IMR-90 (cell line): ENCODE measurements at regions not wholly inside any gene's neighbourhood (a gene's known extent, or its start where the extent isn't known, plus 50 kb on each side); places are given as distances from the start of the nearest gene placed in this dataset.

Experiments
- ATAC-seq: fragments of 200-7000 bp; cut with Tn5 transposase; 2 replicates; pipeline ENCODE4 v1.9.1; 2020; ENCODE audit warnings: low read depth, mild to moderate bottlenecking, moderate library complexity
- BruUV-seq: library from RNA; stranded (reverse); fragments of 400-500 nt; replicated peaks from 2 replicates; lab custom pipeline; 2021; lab: Mats Ljungman, UMichigan
- CTCF ChIA-PET: fragments of 300-600 bp; formaldehyde crosslinking; extraction: SDS; loops from one replicate; lab custom pipeline; 2021; ENCODE audit warnings: antibody characterized with exemption; lab: Yijun Ruan, JAX
- POLR2A ChIA-PET: fragments of 300-600 bp; sonication (Branson Sonifier 250); formaldehyde crosslinking; loops from one replicate; lab custom pipeline; 2022; ENCODE audit warnings: antibody characterized with exemption; ENCODE audit not compliant: unreplicated experiment; lab: Charles Lee
- DNase-seq: peaks from one replicate; pipeline ENCODE4 v3.0.0; 2013
- H2AFZ ChIP-seq: replicated peaks from 2 replicates; pipeline ENCODE3; 2013; ENCODE audit warnings: low read length, mild to moderate bottlenecking; ENCODE audit not compliant: poor library complexity
- H2AK5ac ChIP-seq: 2 replicates; pipeline ENCODE4 v1.6.1; 2013; ENCODE audit warnings: low read depth, low read length, inconsistent platforms
- H2AK9ac ChIP-seq: replicated peaks from 2 replicates; pipeline ENCODE3; 2013; ENCODE audit warnings: mild to moderate bottlenecking, low read depth, low read length, moderate library complexity; ENCODE audit not compliant: poor library complexity
- H2BK120ac ChIP-seq: 2 replicates; pipeline ENCODE4 v1.6.1; 2013; ENCODE audit warnings: low read depth, low read length, inconsistent platforms
- H2BK15ac ChIP-seq: 3 replicates; pipeline ENCODE4 v1.6.1; 2013; ENCODE audit warnings: low read depth, low read length, inconsistent platforms
- H2BK20ac ChIP-seq: 2 replicates; pipeline ENCODE4 v1.6.1; 2013; ENCODE audit warnings: low read depth, mild to moderate bottlenecking, inconsistent platforms, low read length, moderate library complexity
- H2BK5ac ChIP-seq: 2 replicates; pipeline ENCODE4 v1.6.1; 2013; ENCODE audit warnings: mild to moderate bottlenecking, low read depth, low read length, inconsistent platforms; ENCODE audit not compliant: poor library complexity, severe bottlenecking
- H3K14ac ChIP-seq: replicated peaks from 2 replicates; pipeline ENCODE4 v1.6.1; 2013; ENCODE audit warnings: low read depth, low read length, inconsistent platforms
- H3K18ac ChIP-seq: 2 replicates; pipeline ENCODE4 v1.6.1; 2013; ENCODE audit warnings: low read depth, low read length, control low read depth
- H3K23ac ChIP-seq: 2 replicates; pipeline ENCODE4 v1.6.1; 2013; ENCODE audit warnings: low read depth, low read length, inconsistent platforms
- H3K27ac ChIP-seq: 2 replicates; pipeline ENCODE4 v1.5.1; 2013; ENCODE audit warnings: mild to moderate bottlenecking, control low read depth, low read length; ENCODE audit not compliant: insufficient read depth
- H3K27me3 ChIP-seq: 2 replicates; pipeline ENCODE4 v1.6.1; 2013; ENCODE audit warnings: low read length; ENCODE audit not compliant: control insufficient read depth, insufficient read depth
- H3K36me3 ChIP-seq: 2 replicates; pipeline ENCODE4 v1.6.1; 2013; ENCODE audit warnings: low read length, mixed read lengths; ENCODE audit not compliant: control insufficient read depth, insufficient read depth
- H3K4ac ChIP-seq: 2 replicates; pipeline ENCODE4 v1.6.1; 2013; ENCODE audit warnings: low read depth, low read length, inconsistent platforms
- H3K4me1 ChIP-seq: 2 replicates; pipeline ENCODE4 v1.6.1; 2013; ENCODE audit warnings: low read length, mixed read lengths; ENCODE audit not compliant: control insufficient read depth, insufficient read depth
- H3K4me2 ChIP-seq: 2 replicates; pipeline ENCODE4 v1.6.1; 2013; ENCODE audit warnings: low read depth, mild to moderate bottlenecking, control low read depth, low read length, moderate library complexity
- H3K4me3 ChIP-seq: 2 replicates; pipeline ENCODE4 v1.5.1; 2013; ENCODE audit warnings: low read depth, mild to moderate bottlenecking, control low read depth, low read length, moderate library complexity; ENCODE audit not compliant: insufficient read depth
- H3K56ac ChIP-seq: 2 replicates; pipeline ENCODE4 v1.6.1; 2013; ENCODE audit warnings: low read length, inconsistent platforms; ENCODE audit not compliant: insufficient read depth; ENCODE audit errors: extremely low read depth
- H3K79me1 ChIP-seq, 2 experiments: 2 replicates each; pipeline ENCODE4 v1.6.1; 2013; ENCODE audit warnings: low read length in 2 of 2, inconsistent platforms in 1 of 2, low read depth in 1 of 2
- H3K9ac ChIP-seq: 2 replicates; pipeline ENCODE4 v1.6.1; 2013; ENCODE audit warnings: low read depth, low read length, control low read depth
- H3K9me1 ChIP-seq: 2 replicates; pipeline ENCODE4 v1.6.1; 2013; ENCODE audit warnings: low read length, inconsistent platforms; ENCODE audit not compliant: insufficient read depth
- H3K9me3 ChIP-seq: 2 replicates; pipeline ENCODE4 v1.6.1; 2013; ENCODE audit warnings: low read length; ENCODE audit not compliant: control insufficient read depth, insufficient read depth
- H4K20me1 ChIP-seq: 2 replicates; pipeline ENCODE4 v1.6.1; 2013; ENCODE audit warnings: low read length, inconsistent platforms; ENCODE audit not compliant: insufficient read depth
- H4K5ac ChIP-seq: 2 replicates; pipeline ENCODE4 v1.6.1; 2013; ENCODE audit warnings: mild to moderate bottlenecking, low read depth, low read length, control low read depth
- H4K8ac ChIP-seq, 2 experiments: 2 replicates each; pipeline ENCODE4 v1.6.1; 2013; ENCODE audit warnings: low read depth in 2 of 2, low read length in 2 of 2, control low read depth in 1 of 2, inconsistent platforms in 1 of 2
- H4K91ac ChIP-seq: 2 replicates; pipeline ENCODE4 v1.6.1; 2013; ENCODE audit warnings: low read depth, low read length, inconsistent platforms; ENCODE audit not compliant: insufficient read depth
- CTCF ChIP-seq: conservative IDR thresholded peaks from 2 replicates; pipeline ENCODE4 v1.5.1; 2012; ENCODE audit warnings: mild to moderate bottlenecking, low read depth, low read length, improper control_type of control experiment
- RAD21 ChIP-seq: IDR thresholded peaks from 2 replicates; pipeline ENCODE4 v1.6.1; 2012; ENCODE audit warnings: low read length, improper control_type of control experiment
- dilution Hi-C: fragments of 300-500 bp; cut with HindIII; formaldehyde crosslinking; loops from one replicate; pipeline ENCODE4 v1.14.3; 2018; ENCODE audit warnings: low sequenced_read_pairs; ENCODE audit not compliant: unreplicated experiment
- in situ Hi-C: fragments of 300-500 bp; cut with MboI; formaldehyde crosslinking; loops from 3 replicates; pipeline ENCODE4 v1.14.3; 2019; ENCODE audit warnings: low sequenced_read_pairs, inconsistent platforms, mixed read lengths
- intact Hi-C: fragments of 100-400 bp; cut with micrococcal nuclease; formaldehyde crosslinking; loops from 2 replicates; pipeline ENCODE4 v1.10.0; 2022

DNA sequence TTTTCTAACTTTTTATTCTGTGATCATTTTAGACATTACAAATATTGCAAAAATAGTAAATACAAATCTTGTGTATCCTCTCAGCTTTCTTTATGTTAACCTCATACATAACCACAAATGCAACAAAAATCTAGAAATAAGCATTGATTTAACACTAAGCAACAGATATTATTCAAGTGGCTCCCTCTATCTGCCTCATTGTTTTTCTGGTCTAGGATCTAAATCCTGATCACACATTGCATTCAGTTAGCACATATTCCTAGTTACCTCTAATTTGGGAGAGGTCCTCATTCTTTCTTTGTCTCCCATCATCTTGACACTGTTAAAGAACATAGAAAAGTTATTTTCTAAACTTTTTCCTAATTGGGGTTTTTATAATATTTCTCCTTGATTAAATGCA is 1126.0 kb downstream of the ROBO2 start:
- no peak for ATAC-seq
- BruUV-seq: no TSS peak

More for the DNA sequence above, 1126.0 kb downstream of the ROBO2 start:
- Histone ChIP-seq H3K27ac (no peak overlapping the region), H4K8ac (no peak overlapping the region), H3K18ac (no peak overlapping the region), H2AK9ac (no peak overlapping the region), H3K9me1 (no peaks in the 10 kb centered on the region), H4K91ac (no peak overlapping the region), H3K4me1 (no peaks in the 10 kb centered on the region), H2BK120ac (no peak overlapping the region), H2BK20ac (no peak overlapping the region), H3K23ac (no peak overlapping the region), H2AK5ac (no peak overlapping the region), H2BK5ac (no peak overlapping the region), H2AFZ (no peak overlapping the region), H4K20me1 (no peaks in the 10 kb centered on the region), H2BK15ac (no peak overlapping the region), H3K56ac (no peak overlapping the region), H3K27me3 (no peaks in the 10 kb centered on the region), H3K79me1 (no peaks in the 10 kb centered on the region), H3K9me3 (no peaks in the 10 kb centered on the region), H3K4ac (no peak overlapping the region), H3K9ac (no peak overlapping the region), H3K4me3 (no peak overlapping the region), H3K14ac (no peak overlapping the region), H3K4me2 (no peak overlapping the region), H4K5ac (no peak overlapping the region), H3K36me3 (no peaks in the 10 kb centered on the region)
- POLR2A ChIA-PET: no interaction called here
- intact Hi-C loops (no loop called here), in situ Hi-C loops (no loop called here), dilution Hi-C loops (no loop called here)
- TF ChIP-seq RAD21: no peak
- TF ChIP-seq CTCF: 0 out of 2 replicates have a peak, but pooled peaks have one; percentile 19
- CTCF ChIA-PET: interaction anchor here (0.7 kb wide), 2 partner anchors 382 to 480 kb away, joined by 3 read pairs; no protein-coding TSS in a partner anchor
- no peak for DNase-seq
